OCI-LY3 (cell line): ENCODE measurements at regions not wholly inside any gene's neighbourhood (a gene's known extent, or its start where the extent isn't known, plus 50 kb on each side); places are given as distances from the start of the nearest gene placed in this dataset.

Experiments used
- CTCF ChIP-seq: fragments of 200-600, 300-600 bp; sonication (generic); IDR thresholded peaks from 2 replicates; pipeline ENCODE4 v1.5.1; 2014; ENCODE audit warnings: antibody characterized with exemption, low read length, low read depth
- EZH2phosphoT487 ChIP-seq: fragments of 200-600 bp; shearing (Covaris generic); IDR thresholded peaks from 2 replicates; pipeline ENCODE4 v1.6.1; 2018; ENCODE audit warnings: antibody characterized with exemption, mixed run types, low read depth

GRCh38 chr22:49668402-49668801 lies 159.3 kb downstream of the BRD1 start:
- no peak for TF ChIP-seq CTCF
- no peak for TF ChIP-seq EZH2phosphoT487
